22Rv1 (cell line): ENCODE measurements at regions not wholly inside any gene's neighbourhood (a gene's known extent, or its start where the extent isn't known, plus 50 kb on each side); places are given as distances from the start of the nearest gene placed in this dataset.

ENCODE experiments used
- ZFX ChIP-seq: fragments of 450-650 bp; IDR thresholded peaks from 2 replicates; pipeline ENCODE4 v1.6.1; 2017; ENCODE audit warnings: antibody characterized with exemption, borderline replicate concordance
- TF ChIP-seq, protein P1 (sequence below): fragments of 450-650 bp; IDR thresholded peaks from 2 replicates; pipeline ENCODE4 v1.5.1; 2017; ENCODE audit warnings: mild to moderate bottlenecking

DNA sequence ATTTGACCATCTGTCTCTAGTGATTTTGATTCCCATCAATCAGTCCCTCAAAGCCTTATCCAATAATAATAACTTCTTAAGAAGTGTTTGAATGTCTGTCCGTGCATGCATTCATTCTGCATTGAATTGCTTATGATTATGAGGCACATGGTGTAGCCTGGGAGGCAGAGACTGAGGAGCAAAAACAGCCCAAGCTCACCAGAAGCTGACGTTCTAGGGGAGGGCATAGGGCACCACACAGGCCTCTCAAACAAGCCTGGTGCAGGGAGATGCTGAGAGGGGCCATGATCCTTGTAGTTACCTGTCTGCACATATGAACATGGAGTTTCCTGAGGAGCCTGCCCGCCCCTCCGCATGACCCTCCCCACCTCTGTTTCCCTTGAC is 89.2 kb upstream of the POMGNT2 start:
- TF ChIP-seq, protein P1, sequence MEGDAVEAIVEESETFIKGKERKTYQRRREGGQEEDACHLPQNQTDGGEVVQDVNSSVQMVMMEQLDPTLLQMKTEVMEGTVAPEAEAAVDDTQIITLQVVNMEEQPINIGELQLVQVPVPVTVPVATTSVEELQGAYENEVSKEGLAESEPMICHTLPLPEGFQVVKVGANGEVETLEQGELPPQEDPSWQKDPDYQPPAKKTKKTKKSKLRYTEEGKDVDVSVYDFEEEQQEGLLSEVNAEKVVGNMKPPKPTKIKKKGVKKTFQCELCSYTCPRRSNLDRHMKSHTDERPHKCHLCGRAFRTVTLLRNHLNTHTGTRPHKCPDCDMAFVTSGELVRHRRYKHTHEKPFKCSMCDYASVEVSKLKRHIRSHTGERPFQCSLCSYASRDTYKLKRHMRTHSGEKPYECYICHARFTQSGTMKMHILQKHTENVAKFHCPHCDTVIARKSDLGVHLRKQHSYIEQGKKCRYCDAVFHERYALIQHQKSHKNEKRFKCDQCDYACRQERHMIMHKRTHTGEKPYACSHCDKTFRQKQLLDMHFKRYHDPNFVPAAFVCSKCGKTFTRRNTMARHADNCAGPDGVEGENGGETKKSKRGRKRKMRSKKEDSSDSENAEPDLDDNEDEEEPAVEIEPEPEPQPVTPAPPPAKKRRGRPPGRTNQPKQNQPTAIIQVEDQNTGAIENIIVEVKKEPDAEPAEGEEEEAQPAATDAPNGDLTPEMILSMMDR: no peak
- TF ChIP-seq ZFX: no peak
